H1 (cell line): ENCODE measurements at regions not wholly inside any gene's neighbourhood (a gene's known extent, or its start where the extent isn't known, plus 50 kb on each side); places are given as distances from the start of the nearest gene placed in this dataset.
A peak's percentile ranks its signal among the peaks of the same experiment; 100 is the strongest.

Source experiments
- BRCA1 ChIP-seq: IDR thresholded peaks from 2 replicates; pipeline ENCODE4 v1.6.1; 2012; ENCODE audit warnings: low read depth, low read length, improper control_type of control experiment
- CREB1 ChIP-seq: IDR thresholded peaks from 2 replicates; pipeline ENCODE4 v1.6.1; 2012; ENCODE audit warnings: inconsistent platforms
- FOSL1 ChIP-seq: IDR thresholded peaks from 2 replicates; pipeline ENCODE4 v1.6.1; 2011; ENCODE audit warnings: mild to moderate bottlenecking, low read depth, low read length, moderate library complexity; ENCODE audit not compliant: insufficient read depth
- JUN ChIP-seq: IDR thresholded peaks from 2 replicates; pipeline ENCODE4 v1.6.1; 2011; ENCODE audit warnings: low read depth, mild to moderate bottlenecking, improper control_type of control experiment, low read length
- PHF8 ChIP-seq: fragments of 200-600 bp; sonication (generic); conservative IDR thresholded peaks from 2 replicates; pipeline ENCODE4 v1.7.1; 2012; ENCODE audit warnings: low read depth, mild to moderate bottlenecking, inconsistent platforms, low read length, moderate library complexity
- POLR2AphosphoS5 ChIP-seq: IDR thresholded peaks from 2 replicates; pipeline ENCODE4 v1.6.1; 2011; ENCODE audit warnings: low read depth, low read length
- SIX5 ChIP-seq: IDR thresholded peaks from 2 replicates; pipeline ENCODE4 v1.6.1; 2011; ENCODE audit warnings: mild to moderate bottlenecking, low read depth, low read length
- SP1 ChIP-seq: IDR thresholded peaks from 2 replicates; pipeline ENCODE4 v1.6.1; 2011; ENCODE audit warnings: low read depth, low read length
- SP4 ChIP-seq: IDR thresholded peaks from 2 replicates; pipeline ENCODE4 v1.6.1; 2012; ENCODE audit warnings: low read length, inconsistent platforms
- TF ChIP-seq, protein P1 (sequence below): IDR thresholded peaks from 2 replicates; pipeline ENCODE4 v1.6.1; 2012; ENCODE audit warnings: inconsistent platforms

DNA sequence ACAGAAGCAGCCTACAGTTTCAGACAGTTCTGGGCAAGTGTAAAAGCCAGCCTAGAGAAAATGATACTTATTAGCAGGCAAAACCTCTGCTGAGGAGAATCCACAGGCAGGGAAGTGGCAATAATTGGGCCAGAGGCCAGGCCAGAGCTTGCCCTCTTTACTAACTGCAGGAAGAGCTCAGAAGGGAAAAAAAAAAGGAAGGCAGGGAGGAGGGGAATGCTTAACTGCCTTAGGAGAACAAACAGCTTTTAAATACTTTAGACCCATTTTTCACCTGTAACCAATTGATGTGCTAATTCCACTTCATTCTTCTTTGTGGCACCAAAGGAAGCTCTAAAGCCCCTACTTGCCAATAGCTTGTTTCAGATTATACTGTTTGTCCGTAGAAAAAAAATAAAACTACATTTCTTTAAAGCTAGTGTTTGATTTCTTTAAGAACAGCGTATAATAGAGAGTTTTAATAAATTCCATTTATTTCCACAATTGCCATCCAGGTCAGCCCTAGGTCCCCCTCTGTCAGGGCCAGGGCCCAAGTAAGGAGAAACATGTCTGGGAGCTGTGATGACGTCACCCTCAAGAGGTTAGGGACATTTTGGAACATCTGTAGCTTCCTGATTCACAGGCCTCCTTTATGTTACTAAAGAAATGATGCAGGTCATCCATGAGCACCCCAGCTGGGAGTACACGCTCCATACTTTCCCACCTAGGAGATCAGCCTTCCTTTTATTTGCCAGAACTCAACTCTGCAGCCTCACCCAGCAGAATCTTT lies 384.3 kb downstream of the CDC5L start (continued):
- no peak for TF ChIP-seq JUN
- 0 out of 2 replicates have a peak, but pooled peaks have one; percentile 24 for TF ChIP-seq CREB1
- no peak for TF ChIP-seq SP4
- TF ChIP-seq BRCA1: no peak
- TF ChIP-seq FOSL1: no peak
- TF ChIP-seq, protein P1, sequence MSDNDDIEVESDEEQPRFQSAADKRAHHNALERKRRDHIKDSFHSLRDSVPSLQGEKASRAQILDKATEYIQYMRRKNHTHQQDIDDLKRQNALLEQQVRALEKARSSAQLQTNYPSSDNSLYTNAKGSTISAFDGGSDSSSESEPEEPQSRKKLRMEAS: no peak
- no peak for TF ChIP-seq PHF8
- TF ChIP-seq POLR2AphosphoS5: no peak
- peak; percentile 38; the same call in 1 of the 2 replicates for TF ChIP-seq SP1
- no peak for TF ChIP-seq SIX5
